Endothelial cell of umbilical vein (primary cell): ENCODE measurements at regions not wholly inside any gene's neighbourhood (a gene's known extent, or its start where the extent isn't known, plus 50 kb on each side); places are given as distances from the start of the nearest gene placed in this dataset.

ENCODE experiments used
- EZH2 ChIP-seq: IDR thresholded peaks from 2 replicates; pipeline ENCODE4 v1.6.1; 2012; ENCODE audit warnings: borderline replicate concordance, low read depth, mild to moderate bottlenecking, moderate library complexity, low read length, inconsistent platforms; ENCODE audit not compliant: severe bottlenecking
- MYC ChIP-seq: IDR thresholded peaks from one replicate; pipeline ENCODE4 v1.6.1; 2011; ENCODE audit warnings: mild to moderate bottlenecking, low read depth, low read length
- POLR2A ChIP-seq: IDR thresholded peaks from 2 replicates; pipeline ENCODE4 v1.6.1; 2012; ENCODE audit warnings: low read depth, mild to moderate bottlenecking, control low read depth, low read length
- POLR2AphosphoS5 ChIP-seq: IDR thresholded peaks from 2 replicates; pipeline ENCODE4 v1.6.1; 2012; ENCODE audit warnings: low read depth, mild to moderate bottlenecking, control low read depth, low read length, moderate library complexity; ENCODE audit not compliant: insufficient read depth
- TF ChIP-seq, protein P1 (sequence below), 2 donors: IDR thresholded peaks; 1 replicate in 1 of 2; 2 replicates in 1 of 2; pipeline ENCODE4 v1.5.1; 2011; ENCODE audit warnings: low read length in 2 of 2, mild to moderate bottlenecking in 2 of 2, moderate library complexity in 2 of 2, control low read depth in 1 of 2, inconsistent platforms in 1 of 2, low read depth in 1 of 2; ENCODE audit not compliant: insufficient read depth in 1 of 2; ENCODE audit errors: extremely low read depth in 1 of 2
- TF ChIP-seq, protein P2 (sequence below): IDR thresholded peaks from 2 replicates; pipeline ENCODE4 v1.6.1; 2011; ENCODE audit not compliant: insufficient read depth, insufficient read length

DNA sequence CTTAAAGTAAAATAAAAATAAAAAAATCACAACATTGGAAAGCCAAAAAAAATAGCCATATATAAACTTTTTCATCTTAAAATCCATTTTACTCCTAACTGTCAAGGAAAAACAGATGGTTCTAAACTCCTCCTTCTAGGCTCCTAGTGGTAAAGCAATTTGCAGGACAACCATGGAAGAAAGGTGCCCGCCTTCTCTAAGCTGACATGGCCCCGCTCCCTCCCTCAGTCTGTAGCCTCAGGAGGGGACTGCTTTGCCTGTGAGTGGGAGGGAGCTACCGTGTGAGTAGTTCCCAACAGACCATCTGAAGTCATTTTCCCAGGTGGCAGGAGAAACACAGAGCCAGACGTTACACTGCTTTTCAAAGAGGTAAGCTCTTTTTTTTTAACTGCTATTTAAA is 336.2 kb upstream of the FAT1 start:
- TF ChIP-seq POLR2AphosphoS5 (no peak), EZH2 (no peak), POLR2A (no peak), MYC (no peak)
- TF ChIP-seq, protein P1, sequence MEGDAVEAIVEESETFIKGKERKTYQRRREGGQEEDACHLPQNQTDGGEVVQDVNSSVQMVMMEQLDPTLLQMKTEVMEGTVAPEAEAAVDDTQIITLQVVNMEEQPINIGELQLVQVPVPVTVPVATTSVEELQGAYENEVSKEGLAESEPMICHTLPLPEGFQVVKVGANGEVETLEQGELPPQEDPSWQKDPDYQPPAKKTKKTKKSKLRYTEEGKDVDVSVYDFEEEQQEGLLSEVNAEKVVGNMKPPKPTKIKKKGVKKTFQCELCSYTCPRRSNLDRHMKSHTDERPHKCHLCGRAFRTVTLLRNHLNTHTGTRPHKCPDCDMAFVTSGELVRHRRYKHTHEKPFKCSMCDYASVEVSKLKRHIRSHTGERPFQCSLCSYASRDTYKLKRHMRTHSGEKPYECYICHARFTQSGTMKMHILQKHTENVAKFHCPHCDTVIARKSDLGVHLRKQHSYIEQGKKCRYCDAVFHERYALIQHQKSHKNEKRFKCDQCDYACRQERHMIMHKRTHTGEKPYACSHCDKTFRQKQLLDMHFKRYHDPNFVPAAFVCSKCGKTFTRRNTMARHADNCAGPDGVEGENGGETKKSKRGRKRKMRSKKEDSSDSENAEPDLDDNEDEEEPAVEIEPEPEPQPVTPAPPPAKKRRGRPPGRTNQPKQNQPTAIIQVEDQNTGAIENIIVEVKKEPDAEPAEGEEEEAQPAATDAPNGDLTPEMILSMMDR (IDR thresholded peaks at IDR 0.05; ENCODE audit: extremely low read depth in 1 of 2, insufficient read depth in 1 of 2, low read depth in 1 of 2, low read length in 2 of 2), result no peak
- TF ChIP-seq, protein P2, sequence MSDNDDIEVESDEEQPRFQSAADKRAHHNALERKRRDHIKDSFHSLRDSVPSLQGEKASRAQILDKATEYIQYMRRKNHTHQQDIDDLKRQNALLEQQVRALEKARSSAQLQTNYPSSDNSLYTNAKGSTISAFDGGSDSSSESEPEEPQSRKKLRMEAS, result no peak
